Kidney tubule cell (primary cell): ENCODE measurements at regions not wholly inside any gene's neighbourhood (a gene's known extent, or its start where the extent isn't known, plus 50 kb on each side); places are given as distances from the start of the nearest gene placed in this dataset.
A peak's percentile ranks its signal among the peaks of the same experiment; 100 is the strongest.
"Not testable (repeated sequence)": the region's sequence is repeated elsewhere in the genome, so short reads cannot be mapped to it uniquely, and the experiment has no call there.

Experiments
- DNase-seq: peaks from one replicate; pipeline ENCODE4 v3.0.0-alpha.2; 2018; ENCODE audit warnings: low spot score

DNA sequence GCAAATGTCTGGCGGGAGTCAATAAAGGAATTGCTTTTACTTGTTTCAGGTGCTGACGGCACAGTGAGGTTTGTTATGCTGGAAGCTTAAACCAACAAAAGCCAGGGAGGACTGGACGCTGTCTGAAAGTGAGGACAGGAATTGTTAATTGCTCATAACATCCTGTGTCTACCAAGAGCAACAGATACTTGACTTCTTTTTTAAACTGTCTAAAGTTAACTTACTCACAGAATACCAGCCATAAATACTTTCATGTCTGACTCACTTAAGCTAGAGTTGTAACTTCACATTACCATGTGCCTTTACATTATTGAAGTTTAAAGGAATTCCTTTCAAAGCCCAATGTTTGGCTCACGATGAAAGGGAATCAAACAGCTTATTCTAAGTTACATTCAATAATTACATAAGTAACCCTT is 252.7 kb upstream of the SHH start:
- peak; percentile 80 for DNase-seq

DNA sequence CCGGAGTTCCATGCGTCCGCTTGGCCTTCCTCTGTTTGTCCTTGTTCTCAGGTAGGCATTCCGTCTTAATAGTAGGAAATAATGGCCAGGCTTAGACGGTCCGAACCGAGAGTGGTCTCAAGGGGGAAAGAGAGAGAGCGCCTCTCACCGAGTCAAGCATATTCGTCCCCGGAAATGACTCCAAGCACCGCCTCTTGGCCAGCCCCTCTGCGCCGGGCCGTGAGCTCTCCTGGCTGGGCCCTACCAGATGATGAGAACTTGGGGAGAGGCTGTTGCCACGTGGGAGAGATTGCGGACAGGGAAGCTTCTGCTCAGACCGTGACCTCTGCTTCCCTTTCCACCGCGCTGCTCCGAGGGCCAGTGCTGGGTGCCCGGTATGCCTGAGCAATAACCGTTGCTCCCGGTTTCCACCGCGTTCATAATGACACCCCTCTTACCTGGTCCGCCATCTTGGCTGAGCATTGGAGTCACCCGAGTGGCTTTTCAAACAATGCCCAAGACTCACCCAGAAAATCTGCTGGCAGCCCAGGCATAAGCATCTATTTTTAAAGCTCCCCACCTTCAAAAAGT is 251.1 kb upstream of the SHH start:
- DNase-seq, result no peak

DNA sequence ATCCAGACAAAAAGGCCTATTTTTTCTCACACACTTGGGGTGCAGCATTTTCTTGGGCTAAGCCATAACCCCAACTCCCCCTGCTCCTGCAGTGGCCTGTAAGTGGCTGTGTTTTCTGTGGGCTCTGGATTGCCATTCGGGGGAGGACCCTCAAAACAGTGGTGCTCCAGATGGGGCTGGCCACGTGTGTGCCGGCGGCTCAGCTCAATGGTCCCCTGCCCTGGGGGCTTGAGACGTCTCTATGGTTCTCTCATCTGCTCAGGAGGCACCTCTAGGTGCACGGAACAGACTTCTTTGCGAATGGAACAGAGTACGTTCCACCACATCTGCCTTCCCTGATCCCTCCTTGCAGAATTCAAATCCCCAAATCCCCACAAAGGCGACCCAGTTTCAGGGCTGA is 250.0 kb upstream of the SHH start:
- DNase-seq, result no peak

DNA sequence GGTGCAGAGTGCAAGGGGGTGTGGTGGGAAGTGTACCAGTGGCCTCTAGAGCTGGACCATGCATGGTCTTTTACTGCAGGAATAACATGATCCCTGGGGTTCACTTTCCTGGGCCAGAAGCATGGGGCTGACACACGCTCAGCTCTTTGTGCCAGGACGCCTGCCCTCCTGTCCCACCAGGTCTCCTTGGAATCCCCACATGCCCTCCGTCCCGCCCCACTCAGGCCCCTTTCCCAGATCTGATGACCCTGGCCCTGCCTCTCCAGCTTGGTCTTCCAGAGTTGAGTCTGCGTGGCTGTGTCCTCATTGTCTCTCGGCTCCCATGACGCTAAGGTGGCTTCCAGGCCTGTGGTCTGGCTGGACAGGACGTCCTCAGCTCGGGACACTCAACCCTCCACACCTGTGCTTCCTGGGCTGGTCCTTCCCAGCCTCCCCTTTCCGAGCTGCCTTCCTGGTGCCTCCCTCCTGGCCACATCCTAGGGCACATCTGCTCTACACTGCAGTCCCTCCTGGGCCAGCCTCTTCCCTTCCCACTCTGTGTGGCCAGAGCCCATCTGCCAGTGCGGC is 249.5 kb upstream of the SHH start:
- DNase-seq, result no peak

DNA sequence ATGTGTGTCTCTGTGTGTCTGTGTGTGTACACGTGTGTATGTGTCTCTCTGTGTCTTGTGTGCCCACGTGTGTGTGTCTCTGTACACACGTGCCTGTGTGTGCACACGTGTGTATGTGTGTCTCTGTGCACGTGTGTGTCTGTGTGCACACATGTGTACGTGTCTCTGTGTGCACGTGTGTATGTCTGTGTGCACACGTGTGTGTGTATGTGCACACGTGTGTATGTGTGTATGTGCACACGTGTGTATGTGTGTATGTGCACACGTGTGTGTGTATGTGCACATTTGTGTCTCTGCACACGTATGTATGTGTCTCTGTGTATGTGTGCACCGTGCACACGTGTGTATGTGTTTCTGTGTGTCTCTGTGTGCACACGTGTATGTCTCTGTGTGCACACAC is 248.7 kb upstream of the SHH start:
- DNase-seq, result no peak

DNA sequence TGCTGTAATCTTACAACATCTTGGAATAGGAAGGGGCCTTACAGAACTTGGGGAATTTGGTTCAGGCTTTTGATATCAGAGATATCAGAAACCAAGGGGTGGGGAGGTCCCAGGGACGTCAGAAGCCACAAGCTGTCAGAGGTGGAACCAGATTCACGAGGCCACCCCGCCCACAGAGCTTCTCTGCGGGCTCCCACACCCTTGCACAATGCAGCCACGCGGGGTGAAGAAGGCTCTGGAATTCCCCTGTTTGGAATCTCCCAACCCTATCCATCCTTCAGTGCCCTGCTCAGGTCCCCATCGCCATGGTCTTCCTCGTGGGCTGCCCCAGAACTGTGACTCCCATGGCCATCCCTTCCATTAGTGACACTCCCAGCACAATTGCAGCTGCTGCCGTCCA is 247.1 kb upstream of the SHH start:
- DNase-seq, result no peak

DNA sequence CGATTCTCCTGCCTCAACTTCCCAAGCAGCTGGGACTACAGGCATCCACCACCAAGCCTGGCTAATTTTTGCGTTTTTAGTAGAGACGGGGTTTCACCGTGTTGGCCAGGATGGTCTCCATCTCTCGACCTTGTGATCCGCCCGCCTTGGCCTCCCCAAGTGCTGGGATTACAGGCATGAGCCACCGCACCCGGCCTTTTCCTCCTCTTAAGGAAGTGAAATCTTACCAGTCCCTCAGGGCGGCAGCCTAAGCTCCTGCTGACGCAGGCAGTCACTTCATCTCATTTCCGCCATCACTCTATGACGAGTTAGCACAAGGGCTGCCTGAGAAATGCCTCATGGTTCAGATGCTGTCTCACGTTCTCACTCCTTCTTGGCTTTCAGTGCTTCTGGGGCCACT is 246.0 kb upstream of the SHH start:
- no peak for DNase-seq

DNA sequence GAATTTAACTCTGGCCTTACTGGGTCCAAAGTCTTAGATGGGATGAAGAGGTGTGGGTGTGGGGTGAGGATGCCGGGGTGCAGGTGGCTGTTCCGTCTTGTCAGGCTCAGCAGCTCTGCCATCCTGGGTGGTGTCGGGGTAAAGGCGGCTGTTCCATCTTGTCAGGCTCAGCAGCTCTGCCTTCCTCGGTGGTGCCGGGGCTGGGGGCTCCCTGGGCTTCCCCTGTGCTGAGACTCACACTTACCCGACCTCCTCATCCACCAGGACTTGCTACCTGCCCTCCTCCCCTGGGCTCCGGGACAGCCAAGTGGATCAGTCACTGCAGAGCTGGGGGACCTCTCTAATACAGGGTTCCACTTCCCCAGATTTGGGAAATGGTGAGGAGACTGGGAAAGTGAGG is 244.3 kb upstream of the SHH start:
- DNase-seq, result no peak

DNA sequence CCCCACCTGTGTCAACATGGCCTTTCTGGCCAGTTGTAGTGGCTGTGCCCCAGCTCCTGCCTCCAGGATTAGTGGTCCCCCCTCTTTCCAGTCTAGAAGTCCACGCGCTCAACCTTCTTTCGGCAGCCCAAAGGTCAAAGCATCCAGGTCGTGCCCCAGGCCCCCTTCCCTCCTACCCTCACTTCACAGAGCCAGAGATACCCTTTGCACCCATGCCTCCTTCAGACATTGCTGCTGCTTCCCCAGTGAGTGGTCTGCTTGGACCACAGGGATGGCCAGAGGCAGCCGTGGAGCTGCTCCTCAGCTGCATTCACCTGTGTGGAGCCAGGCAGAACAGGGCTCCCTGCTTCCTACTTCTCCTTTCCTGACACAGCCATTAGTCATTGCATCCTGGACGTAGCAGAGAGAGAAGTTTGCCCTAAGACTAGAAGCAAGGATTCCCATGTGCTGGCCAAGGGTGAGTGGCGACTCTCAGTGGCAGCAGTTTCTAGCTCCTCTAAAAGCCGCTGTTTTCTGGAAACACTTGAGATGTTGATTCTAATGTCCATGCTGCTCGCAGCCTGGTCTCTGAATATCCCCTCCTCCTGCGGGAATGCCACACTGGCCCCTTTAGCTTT is 243.1 kb upstream of the SHH start:
- peak; percentile 64 for DNase-seq

DNA sequence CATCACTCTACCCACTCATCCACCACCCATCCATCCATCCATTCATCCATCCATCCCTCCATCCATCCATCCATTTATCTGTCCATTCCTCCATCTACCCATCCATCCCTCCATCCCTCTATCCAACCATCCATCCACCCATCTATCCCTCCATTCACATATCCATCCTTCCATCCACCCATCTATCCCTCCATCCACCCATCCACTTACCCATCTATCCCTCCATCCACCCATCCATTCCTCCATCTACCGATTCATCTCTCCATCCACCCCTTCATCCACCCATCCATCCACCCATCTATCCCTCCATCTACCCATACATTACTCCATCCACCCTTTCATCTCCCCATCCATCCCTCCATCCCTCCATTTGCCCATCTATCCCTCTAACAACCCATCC is 239.6 kb upstream of the SHH start:
- no peak for DNase-seq

DNA sequence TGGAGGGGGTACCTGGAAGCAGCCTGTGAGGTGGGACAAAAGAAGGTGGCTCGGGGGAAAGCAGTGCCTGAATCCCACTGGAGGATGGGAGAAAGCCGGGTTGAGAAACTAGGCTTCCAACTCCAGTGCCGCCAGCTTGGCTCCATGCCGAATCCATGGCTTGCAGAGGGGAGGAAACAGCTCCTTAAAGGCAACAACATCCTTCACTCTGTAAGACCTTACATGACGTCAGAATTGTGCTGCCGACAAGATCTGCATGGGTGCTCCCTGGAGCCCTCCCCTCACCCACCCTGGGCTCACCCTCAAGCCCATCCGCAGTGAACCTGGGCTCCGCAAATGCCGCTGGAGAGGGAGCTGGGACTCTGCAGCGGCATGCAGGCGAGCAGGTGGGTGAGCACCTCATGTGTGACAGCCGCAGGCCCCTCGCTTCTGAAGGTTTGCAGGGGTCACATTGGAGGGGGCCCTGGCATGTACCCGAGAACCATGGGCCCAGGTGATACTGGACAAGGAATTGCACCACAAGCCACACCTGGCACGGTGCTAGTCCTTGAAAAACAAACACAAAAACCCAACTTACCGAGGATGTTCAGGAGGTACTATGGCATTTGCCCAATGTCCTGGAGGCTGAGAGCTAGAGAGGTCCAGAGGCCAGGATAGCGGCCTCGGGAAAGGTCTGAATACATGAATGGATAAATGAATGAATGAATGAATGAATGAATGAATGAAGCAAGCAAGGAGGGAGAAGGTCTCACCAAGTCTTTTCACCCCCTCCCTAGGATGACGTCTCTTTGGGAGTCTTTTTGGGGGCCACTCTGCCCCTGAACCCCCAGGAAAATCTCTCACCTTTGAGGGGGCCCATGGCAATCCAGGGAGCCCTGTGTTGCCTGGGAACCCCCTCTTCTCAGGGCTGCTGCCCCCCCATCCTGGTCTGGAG is 238.6 kb upstream of the SHH start:
- no peak for DNase-seq

DNA sequence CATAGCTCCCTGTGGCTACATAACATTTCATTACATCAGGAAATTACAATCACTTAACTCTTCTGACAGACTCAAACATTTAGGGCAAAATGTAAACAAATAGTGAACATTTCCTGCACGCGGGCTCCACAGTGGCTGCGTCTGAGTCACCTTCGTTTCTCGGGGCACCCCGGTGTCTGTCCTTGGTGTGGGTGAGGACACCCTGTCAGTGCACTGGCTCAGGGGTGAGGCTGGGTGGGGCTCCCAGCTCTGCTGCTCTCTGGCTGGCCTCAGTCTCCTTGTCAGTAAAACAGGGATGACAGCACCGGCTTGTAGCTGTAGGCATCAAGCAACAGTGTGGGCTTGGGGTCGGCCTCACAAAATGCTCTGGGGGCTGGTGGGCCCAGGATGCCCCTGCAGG is 237.1 kb upstream of the SHH start:
- DNase-seq, result no peak

DNA sequence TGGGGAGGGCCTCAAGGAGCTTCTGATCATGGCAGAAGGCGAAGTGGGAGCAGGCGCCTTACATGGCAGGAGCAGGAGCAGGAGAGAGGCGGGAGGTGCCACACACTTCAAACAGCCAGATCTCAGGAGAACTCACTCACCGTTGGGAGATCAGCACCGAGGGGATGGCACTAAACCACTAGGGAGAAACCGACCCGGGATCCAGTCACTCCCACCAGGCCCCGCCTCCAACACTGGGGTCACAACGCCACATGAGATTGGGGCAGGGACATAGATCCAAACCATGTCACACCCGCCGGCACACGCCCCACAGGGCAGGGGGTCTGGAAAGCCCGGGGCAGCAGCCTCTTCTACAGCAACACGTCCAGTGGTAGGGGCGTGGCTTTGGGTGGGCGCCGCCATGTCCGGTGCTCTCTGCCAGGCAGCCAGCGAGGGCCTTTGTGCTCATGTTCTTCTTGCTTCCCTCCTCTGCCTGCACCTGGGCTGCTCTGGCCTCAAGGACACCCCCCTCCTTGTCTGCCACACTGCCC is 233.8 kb upstream of the SHH start:
- DNase-seq, result no peak

DNA sequence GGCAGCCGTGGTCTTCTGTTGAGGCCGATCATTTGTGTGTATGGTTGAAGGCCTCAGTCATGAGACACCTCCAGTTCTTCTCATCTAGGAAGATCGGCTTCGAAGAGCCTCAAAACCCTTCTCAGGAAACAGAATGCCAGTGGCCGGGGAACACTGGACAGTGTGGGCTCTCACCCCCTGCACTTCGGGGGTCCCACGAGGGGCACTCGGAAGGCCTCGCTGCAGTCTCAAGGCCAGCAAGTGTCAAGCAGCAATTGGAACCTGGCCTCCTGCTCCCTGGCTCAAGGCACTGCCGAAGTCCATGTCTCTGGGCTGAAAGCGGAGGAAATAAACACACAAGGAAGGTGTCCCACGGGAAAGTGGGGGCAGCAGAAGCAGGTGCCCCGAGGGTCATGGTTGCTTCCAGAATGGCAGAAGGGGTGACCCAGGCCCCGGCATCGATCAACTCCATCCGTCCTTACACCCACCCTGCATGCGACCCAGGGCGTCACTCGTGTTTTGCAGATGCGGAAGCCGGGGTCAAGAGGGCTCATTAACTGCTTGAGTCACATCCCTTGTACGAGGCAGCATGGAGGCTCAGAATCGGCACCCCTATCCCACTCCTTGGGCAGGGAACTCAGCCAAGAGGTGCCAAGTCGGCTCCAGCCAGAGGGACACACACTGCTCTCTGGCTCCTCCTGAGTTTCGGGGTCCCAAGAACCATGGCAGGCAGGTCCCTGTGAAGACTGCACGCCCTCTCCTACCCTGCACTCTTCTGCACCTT is 231.3 kb upstream of the SHH start:
- DNase-seq, result no peak

DNA sequence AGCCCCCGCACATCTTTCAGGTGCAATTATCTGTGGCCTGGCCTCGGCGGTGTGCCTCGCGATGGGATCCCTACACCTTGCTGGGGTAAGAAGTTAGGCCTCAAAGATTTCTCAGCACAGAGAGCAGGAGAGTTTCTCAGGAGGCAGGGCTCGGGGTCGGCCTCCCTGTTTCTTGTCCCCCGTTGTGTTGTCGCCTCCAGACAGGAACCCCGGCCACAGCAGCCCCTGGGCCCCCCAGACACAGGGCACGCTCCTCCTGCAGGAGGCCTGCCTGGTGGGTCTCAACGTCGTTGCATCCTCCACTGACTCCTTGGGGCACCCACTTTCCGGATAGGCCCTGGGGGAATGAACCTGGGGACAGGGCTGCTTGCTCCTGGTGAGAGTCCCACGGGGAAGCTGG is 229.1 kb upstream of the SHH start:
- no peak for DNase-seq

DNA sequence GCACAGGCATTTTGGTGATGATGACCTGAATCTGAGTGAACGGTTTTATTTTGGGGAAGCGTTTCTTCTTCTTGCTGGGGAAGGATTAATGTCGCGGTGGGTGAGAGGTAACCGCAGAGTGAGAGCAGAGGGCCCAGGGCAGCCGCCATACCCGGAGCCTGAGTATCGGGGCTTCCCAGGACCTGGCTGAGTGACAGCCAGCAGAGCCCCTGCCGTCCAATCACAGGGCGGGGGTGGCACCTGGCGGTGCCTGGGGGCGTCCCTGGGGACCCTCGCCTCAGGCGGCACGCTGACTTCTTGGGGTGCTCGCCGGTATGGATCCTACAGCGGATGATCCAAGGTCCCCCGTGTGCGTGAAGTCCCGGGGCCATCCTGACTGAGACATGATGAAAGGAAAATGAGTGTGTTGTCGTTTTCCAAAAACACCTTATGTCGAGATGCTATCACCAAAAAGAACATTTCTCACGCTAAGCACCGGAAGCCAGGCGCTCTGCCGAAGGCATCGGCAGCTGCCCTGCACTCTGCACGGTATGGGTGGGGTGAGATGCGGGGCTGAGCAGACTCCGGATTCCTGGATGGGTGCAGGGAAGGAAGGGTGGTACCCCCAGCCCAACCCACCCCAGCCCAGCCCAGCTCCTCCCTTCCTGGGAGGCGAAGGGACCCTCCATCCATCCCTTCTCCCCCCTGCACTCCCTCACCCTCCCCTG is 227.9 kb upstream of the SHH start:
- no peak for DNase-seq

DNA sequence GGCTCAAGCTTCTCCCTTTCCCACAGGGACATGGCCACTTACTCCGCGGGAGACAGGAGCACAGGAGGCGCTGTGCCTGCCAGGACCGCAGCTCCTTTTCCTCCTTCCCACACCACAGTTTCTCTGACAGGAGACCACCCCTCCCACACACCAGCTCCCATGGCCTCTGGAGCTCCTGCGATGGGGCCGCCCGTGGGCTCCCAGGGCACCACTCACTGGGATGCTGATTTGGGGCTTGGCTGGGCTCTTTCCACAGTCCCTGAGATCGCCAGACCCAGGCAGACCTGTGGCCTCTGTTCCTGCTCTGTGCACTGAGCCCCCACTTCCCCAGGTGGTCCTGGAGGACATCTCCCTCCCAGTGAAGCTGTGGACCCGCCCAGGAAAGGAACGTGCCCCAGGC is 226.9 kb upstream of the SHH start:
- DNase-seq, result no peak

DNA sequence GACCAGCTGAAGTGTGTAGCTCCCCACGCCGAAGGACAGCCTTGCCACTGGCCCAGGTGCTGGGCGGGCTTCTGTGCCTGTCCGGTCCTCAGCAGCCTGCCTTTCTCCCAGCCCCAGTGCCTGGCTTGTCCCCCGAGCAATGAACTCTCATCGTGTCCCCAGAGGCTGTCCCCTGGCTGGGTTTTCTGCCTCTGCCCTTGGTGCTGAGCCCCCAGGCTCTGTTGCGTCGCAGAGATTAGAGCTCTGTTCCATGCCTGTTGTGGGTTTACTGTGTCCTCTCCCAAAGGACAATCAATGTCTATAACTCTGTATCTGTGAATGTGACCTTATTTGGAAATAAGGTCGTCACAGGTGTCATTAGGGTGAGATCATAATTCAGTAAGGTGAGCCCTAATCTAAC is 226.1 kb upstream of the SHH start:
- DNase-seq, result no peak

DNA sequence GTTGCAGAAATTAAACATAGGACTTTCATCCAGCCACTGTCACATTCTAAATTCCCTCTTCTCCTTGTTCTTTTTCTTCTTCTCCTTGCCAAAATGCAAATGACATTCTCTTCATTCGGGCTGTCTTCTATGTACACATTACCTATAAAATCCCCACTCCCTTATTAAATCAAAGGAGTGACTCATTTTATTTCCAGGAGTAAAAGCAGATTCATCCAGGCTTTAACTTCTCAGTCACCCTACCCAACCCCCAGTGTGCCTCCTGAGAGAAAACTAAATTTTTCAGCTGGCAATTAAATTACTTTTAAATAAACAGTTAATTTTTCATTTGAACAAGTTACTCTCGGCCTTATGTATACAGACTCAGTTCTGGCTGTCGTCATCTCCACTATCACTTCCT is 223.9 kb upstream of the SHH start:
- no peak for DNase-seq

DNA sequence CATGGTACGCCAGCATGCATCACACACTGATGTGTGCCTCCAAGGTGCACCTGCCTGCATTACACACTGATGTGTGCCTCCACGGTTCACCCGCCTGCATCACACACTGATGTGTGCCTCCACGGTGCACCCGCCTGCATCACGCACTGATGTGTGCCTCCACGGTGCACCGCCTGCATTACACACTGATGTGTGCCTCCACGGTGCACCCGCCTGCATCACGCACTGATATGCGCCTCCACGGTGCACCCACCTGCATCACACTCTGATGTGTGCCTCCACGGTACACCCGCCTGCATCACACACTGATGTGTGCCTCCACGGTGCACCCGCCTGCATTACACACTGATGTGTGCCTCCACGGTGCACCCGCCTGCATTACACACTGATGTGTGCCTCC is 223.1 kb upstream of the SHH start:
- not testable (repeated sequence) for DNase-seq

DNA sequence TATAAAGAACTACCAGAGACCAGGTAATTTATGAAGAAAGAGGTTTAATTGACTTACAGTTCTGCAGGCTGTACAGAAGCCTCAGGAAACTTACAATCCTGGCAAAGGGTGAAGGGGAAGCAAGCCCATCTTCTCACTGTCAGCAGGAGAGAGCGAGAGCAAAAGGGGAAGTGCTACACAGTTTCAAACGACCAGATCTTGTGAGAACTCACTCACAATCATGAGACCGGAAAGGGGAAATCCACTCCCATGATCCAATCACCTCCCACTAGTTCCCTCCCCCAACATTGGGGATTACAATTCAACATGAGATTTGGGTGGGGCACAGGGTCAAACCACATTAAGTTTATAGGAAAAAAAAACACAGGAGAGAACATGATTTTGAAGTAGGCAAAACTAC is 222.1 kb upstream of the SHH start:
- peak; percentile 42 for DNase-seq
